ENCODE measurements at regions not wholly inside any gene's neighbourhood (a gene's known extent, or its start where the extent isn't known, plus 50 kb on each side); places are given as distances from the start of the nearest gene placed in this dataset.

DNA sequence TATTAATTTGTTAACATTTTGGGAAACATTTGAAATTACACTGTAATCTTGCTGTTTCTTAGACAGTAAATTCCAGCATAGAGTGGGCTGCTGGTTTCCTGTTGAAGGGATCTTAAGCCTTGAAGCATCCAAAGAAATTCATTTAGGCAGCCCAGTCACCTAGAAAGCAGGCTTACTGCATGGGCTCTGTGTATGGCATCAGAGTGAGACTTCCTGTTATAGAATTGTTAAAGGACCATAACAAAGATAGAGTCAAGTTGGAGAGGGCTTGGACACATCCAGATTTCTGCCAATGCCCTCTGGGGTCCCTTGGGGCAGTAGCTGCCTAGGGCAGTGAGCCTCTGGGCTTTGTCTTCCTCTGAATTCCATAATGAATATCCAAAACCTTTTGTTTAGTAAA is 149.2 kb downstream of the DYRK2 start:
- DNase-seq = no peak

DNA sequence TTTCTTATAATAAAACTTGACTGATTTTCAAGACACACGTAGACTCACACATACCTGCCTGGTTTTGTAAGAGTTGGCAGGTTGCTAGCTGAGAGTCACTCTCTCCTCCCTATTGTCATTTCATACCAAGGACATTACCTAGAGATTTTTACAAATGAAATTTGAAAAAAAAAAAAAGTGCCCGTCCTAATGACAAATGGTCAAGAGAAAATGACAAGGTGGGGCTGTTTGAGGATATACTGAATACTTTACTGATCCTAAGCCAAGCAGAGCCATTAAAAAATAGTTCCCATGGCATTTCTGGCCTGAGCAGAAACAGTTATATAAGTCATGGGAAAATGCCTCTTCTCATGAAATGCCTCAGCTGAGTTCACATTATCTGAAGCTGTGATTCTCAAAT is 150.2 kb downstream of the DYRK2 start:
- DNase-seq = no peak

DNA sequence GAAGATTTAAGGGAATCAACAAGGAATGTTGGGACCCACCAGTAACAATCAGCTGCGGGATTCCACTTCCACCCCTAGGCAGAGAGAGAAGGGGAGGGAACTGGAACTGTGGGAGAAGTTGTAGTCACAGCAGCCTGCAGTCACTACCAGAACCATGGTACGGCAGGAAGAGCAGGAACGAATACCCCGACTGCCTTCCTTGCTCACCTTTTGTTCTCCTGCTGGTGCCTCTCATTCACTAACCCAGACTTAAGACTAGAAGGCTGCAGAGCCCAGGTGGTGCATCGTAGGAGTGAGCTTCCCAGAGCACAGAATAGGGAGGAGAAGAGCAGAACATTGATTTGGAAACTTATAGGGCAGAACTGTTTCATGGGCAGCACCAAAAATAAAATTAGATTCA is 154.2 kb downstream of the DYRK2 start:
- DNase-seq = no peak

DNA sequence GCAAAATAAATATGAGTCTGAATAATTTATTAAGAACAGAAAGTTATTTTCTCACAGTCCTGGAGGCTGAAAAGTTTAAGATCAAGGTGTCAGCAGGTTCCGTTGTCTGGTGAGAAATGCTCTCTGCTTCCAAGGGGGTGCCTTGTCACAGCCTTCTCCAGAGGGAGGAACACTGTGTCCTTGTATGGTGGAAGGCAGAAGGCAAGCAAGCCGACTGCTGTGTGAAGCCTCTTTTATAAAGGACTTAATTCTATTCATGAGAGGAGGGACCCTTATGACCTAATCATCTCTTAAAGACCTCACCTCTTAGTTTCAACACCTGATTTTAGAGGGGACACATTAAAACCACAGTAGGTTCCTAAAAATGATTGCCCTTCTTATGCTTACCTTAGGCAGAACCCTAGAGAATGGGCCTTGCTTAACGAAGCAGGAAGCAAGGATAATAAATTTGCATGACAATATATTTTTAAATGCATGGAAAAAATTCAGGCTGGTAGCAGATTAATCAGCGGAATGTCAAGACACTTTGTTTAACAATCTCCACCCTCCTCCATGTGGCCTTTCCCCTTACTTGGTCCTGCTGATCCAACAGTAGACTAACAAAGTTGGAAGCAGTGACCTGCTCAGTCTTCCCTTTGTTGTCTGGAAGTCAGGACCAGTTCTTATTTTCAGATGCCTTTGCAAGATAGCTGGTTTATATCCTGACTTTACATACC is 154.9 kb downstream of the DYRK2 start:
- DNase-seq = no peak

DNA sequence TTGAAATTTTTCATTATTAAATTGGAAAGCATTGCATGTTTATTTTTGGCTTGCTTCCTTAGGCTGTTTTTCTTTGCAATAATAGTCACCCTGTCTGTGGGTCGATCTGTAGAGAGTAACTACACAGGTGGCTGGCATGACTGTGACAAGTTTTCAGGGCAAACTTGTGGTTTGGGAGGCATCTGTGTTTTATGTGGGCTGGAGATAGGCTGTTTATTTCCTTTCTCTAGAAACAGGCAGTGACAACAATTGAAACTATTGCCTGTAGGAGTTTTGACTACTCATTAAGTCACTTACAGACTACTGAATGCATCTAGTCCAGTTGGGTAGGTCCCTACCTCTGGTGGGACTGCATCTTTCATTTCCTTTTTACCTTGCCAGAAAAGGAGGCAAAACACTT is 155.6 kb downstream of the DYRK2 start:
- DNase-seq = no peak

DNA sequence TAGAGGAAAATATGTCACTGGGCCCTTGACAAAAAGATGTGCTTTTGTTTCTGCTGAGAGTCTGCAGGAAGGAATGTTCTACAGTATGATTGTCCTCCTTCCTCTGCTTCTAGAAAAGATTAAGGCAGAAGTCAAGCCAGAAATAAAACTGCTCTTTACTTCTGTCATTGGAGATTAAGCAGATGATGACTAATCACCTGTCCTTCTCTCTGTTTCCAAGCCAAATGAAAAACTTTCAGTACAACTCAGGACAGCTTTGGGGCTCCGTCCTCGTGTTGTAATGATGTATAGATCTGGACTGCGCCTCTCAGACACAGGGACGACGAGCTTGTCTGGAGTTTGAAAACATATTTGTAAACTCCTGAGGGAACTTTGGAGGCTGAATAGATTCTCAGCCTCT is 159.3 kb downstream of the DYRK2 start:
- no peak for DNase-seq

DNA sequence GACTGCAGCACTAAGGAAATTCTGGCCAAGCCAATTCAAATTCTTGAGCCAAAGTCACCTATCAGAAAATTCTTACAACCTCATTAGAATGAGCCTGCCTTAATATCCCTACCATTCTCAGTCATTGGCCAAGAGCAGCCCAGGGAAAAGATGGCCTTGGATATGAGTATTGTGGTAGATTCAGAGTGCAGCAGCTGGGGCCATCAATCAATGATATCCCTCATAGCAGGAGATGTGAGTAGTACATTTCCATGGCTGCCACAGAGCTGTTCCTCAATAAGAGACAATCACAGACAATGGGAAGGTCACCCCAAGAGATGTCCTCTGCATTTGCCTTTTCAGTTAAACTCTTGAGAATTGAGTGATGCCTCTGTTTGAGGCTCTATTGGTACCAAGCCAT is 161.6 kb downstream of the DYRK2 start:
- no peak for DNase-seq

DNA sequence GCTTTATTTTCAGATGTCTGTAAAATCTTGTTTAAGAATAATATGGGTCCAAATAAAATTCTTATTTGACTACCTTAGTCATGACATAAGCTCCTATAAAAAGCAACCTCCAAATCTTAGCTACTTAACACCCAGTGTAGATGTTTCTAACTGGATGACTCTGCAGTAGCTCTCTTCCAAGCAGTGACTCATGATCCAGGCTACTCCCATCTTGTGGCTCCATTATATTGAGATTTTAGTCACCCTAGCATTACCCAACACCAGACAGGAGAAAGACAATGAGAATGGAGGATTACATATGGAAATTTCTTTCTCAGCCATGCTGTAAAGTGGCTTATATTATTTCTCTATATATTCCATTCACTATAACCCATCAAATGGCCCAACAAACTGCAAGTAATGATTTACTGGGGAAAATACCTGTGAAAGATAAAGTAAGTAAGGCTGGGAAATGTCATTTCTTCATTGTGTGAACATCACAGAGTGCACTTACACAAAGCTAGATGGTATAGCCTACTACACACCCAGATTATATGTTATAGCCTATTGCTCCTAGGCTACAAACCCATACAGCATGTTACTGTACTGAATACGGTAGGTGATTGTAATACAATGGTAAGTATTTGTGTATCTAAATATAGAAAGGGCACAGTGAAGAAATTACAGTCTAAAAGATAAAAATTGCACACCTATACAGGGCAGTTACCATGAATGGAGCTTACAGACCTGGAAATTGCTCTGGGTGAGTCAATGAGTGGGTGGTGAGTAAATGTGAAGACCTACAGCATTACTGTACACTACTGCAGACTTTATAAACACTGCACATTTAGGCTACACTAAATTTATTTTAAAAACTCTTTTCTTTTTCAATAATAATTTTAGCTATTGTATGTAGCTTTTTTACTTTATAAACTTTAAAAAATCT is 163.2 kb downstream of the DYRK2 start:
- no peak for DNase-seq

DNA sequence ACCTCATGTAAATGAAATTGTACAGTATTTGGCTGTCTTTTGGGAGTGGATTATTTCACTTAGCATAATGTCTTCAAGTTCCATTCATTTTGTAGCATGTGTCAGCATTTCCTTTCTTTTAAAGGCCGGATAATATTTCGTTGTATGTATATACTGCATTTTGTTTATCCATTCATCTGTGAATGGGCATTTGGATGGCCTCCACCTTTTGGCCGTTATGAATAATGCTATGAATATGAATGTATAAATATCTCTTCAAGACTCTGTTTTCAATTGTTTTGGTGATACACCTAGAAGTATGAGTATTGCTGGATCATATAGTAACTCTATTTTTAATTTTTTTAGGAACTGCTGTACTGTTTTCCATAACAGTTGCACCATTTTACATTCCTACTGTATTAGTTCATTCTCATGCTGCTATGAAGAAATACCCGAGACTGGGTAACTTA is 164.9 kb downstream of the DYRK2 start:
- no peak for DNase-seq

DNA sequence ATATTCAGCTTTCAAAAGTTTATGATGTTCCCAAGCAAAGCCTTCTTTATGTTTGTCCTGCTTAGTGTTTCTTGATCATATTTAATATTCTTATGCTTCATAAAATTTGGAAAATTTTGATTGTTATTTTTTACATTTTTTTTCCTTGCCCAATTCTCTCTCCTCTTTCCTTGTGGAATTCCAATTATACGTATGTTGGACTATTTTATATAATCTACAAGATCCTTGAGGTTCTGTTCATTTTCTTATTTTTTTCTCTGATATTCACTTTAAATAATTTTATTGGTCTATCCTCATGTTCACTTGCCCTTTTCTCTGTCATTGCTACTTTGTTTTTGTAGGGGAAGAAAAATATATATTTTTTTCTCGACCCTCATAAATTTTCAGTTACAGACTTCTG is 167.7 kb downstream of the DYRK2 start:
- no peak for DNase-seq

DNA sequence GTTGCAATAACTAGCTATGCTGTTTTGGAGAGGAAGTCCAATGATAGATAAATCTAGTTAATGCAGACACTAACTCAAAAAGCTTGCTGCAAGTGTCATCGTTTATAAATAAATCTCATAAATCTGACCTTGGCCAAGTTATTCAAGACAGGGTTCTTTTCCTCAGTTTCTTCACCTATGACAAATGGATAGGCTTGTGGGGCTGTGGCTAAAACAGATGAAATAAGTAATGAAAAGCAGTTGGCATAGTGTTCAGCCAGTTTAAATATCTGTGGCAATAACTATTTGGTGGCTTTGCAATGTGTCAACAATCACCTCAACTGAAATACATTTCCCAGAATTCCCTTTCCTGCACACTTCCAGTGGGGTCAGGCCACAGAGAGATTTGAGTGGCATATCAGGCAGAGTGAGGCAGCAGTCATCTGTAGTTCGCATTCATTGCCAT is 169.9 kb downstream of the DYRK2 start:
- DNase-seq = no peak

DNA sequence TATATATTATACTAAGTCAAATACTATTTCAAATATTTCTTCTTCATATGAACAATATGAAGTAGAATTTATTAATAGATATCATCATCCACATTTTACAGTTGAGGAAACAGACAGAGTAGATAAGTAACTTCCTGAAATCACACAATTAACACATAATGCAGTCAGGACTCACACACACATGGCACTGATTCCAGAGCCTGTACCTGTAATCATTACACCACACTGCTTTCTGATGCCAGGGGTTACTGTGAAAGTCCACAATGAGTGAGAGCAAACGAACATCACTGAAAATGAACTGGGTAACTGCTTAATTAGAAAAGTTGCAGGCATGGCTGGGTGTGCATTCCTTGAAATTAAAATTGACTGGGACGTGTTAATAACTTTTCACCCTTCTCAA is 169.3 kb upstream of the IFNG-AS1 start:
- no peak for DNase-seq

DNA sequence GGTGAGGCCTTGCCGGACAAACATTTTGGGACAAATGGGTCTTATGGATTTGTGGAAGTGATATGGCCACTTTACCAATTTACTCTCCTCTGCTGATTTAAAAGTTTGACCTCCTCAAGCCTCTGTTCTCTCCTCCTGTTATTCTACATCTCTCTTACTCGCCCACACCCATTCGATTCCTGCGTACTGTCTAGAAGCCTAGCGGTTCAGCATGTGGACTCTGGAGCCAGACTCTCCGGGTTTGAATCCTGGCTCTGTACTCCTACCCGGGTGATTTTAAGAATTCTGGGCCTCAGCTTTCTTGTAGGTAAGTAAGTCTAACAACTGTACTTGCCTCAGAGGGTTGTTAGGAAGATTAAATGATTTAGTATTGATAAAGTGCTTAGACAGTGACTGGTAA is 168.6 kb upstream of the IFNG-AS1 start:
- DNase-seq = no peak

DNA sequence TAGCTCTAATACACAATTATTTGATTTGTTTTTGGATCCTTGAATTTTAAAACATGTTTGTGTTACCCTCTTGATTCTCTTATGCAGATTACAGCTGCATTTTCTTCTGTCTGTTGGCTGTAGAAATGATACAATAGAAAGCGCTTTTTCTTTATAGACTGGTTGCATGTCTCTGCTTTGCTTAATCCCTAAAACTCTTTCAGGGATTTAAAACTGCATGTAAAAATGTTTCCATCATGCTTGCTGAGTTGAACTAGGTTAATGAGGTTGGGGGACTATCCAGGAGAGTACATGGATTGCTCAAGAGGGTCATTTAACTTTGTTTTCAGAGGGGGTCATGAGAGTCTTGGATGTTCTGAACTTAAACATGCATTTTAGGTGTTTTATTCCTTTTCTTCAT is 166.4 kb upstream of the IFNG-AS1 start:
- no peak for DNase-seq

DNA sequence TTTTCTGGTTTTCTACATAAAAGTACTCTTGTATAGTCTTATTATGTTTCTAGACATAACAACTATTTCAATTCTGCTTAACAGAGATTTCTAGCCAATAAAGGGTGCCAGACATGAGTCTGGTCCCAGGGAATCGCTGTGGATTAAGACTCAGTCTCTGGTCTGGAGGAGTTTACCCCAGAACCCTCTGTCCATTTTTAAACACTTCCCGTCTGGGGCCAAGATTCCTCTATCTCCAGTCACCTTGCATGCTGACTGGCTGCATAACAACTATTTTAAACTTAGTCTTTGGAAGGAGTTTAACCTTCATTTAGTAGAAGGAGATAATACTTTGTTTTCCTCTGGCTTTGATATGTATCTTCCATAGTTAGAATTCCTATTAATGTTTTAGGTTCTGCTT is 163.1 kb upstream of the IFNG-AS1 start:
- DNase-seq = no peak

DNA sequence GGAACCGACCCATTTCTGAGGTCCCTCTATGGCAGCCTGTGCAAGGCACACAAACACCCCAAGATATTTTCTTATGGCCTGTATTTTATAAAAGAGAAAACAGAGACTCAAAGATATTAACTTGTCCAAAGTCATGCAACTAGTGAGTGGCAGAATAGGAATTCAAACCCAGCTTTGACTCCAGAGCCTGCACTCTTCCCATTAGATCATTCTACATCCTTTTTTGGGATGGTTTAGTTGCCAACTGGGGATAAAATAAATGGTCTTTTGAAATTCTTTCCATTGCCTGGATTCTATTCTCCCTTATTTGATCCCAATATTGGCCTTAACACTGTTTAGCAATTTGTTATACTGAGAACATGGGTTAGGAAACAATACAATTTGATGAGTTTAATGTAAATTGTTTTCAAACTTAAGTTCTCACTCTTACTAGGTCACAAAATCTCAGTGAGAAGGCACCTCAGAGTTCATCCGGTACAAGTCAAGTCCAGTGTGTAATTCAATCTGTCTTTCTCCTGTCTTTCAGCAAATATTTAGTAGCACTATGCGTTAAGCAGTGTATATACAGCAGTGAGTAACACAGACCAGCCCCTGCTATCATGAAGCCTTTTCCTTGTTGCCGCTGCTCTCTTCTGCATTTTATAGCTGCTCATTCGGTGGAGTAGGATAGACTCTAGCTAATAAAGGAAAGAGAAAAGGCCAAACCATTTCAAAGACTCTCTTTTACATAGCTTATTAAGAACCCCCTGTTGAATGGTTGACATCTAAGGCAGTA is 162.1 kb upstream of the IFNG-AS1 start:
- DNase-seq = no peak

DNA sequence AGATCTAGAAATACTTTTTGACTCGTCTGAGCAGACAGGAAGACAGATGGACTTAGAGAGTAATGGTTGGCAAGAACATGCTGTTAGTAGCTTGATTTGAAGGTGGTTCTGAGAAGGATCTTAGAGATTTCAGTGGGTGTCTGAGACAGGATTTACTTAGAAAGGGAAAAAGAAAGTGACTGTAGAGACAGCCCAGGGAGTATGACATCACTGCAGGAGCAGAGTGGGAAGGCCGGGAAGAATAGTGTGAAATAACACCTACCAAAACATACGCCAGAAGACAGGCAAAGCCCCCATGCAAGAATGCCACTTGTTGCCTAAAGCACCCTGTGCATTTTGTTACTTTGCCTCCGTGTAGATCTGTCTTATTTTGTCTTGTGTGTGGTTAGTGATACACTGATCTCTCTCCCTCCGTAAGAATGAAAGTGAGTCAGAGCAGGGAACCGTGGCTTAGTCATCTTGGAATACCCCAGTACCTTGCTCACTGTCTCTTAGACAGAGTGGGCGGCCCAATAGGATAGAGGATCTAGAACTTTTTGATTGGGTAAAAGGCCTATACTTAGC is 161.3 kb upstream of the IFNG-AS1 start:
- peak; percentile 70 for DNase-seq

DNA sequence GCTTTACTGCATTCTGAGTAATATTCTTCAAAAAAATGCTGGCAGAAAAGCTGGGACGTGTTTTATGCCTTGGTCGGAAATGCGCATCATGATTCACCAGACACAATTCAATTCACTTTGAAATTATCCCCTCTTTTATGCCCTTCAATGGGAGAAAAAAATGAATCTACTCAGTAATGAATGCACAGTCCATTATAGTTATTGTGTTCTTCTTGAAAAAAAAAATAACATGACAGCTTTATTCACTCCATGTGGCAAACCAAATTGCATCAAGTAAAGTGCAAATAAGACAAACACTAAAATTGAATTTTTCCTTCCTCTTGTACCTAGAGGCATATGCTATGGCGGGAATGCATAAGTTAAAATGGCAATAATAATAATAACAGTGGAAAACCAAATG is 159.4 kb upstream of the IFNG-AS1 start:
- DNase-seq = no peak

DNA sequence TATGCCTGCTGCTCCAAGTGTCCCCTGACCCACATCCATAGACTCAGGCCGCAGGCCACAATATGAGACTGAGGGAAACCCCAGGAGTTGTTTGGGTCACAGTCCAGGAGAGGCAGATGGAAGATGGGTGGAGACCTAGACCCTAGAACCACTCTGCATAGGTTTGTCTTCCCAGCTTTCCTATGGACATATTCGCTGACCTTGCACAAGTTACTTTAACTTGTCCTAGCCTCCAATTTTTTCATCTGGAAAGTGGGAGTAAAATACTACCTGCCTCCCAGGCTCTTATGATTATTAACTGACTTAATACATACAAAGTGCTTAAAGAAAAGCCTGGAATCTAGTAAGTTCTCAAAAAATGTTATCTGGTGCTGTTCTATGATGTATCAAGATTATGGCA is 157.1 kb upstream of the IFNG-AS1 start:
- DNase-seq = no peak

DNA sequence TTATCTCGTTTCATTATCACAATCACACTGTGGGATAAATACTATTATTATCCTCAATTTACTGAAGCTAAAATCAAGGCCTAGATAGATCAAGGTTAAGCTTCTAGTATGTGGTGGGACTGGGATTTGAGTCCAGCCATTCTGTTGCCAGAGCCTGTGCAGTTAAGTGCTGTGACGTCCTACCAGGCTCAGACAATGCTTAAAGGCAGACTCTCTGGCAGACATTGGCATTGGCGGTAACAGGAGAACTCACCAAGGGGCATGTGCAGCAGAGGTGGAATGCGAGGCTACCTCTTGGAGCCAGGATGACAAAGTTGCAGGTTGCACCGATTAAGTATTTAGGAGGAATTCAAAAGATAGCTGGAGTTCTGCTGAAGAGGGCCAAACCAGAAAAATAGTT is 155.6 kb upstream of the IFNG-AS1 start:
- DNase-seq = no peak

DNA sequence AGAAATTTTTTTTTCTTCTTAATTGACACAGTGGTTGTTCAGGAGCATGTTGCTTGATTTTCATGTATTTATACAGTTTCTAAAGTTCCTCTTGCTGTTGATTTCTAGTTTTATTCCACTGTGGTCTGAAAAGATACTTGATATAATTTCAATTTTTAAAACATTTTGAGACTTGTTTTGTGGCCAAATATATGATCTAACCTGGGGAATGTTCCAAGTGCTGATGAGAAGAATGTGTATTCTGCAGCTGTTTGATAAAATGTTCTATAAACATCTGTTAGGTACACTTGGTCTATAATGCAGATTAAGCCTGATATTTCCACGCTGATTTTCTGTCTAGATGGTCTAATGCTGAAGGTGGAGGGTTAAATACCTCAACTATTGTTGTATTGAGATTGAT is 151.4 kb upstream of the IFNG-AS1 start:
- no peak for DNase-seq

DNA sequence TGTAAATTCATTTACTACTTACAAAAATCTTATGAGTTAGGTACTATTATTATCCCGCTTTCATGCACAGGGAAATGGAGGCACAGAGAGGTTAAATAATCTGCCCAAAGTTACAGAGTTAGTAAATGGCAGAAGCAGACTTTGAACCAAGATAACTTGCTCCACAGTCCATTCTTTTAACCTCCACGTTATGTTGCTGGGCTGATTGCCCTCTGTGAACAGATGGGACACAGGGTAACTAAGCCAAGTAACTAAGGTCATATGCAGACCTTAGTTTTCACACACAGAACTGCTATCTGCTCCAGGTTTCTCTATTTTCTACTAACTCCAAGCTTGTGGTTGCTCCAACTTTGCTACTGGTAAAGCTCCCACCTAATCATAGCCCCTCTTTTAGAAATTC is 147.1 kb upstream of the IFNG-AS1 start:
- DNase-seq = no peak

DNA sequence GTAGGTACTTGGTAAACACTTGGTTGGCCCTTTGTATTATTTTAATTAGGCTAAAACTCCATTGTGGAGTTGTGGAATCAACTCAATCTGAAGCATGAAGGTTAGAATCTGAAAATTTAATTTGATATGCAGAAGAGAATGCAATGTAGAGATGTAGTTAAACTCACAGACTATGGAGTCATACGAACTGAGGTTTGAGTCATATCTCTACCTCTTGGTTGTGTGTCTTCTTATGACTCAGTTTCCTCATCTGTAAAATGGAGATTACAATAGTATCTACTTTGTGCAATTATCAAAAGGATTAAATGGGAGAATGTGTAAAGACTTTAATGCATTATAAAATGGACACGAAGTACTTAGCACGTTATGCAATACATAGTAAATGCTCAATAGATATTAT is 146.0 kb upstream of the IFNG-AS1 start:
- no peak for DNase-seq

Measured in right forelimb (tissue), 1 donor.